HL-60 (cell line): ENCODE measurements at regions not wholly inside any gene's neighbourhood (a gene's known extent, or its start where the extent isn't known, plus 50 kb on each side); places are given as distances from the start of the nearest gene placed in this dataset.

ENCODE experiments used
- DNase-seq, 2 experiments: peaks; one replicate each; pipeline ENCODE4 v3.0.0-alpha.2; 2010 to 2020; ENCODE audit warnings: low read depth in 1 of 2, low spot score in 1 of 2
- H3K27ac ChIP-seq: fragments of 250-450 bp; sonication (Bioruptor Pico); replicated peaks from 2 replicates; pipeline ENCODE4 v1.5.1; 2020; ENCODE audit warnings: mild to moderate bottlenecking, moderate library complexity
- H3K27me3 ChIP-seq: fragments of 250-450 bp; sonication (Bioruptor Pico); 2 replicates; pipeline ENCODE4 v1.5.1; 2021; ENCODE audit warnings: mild to moderate bottlenecking, moderate library complexity; ENCODE audit not compliant: insufficient read depth, poor library complexity, severe bottlenecking
- H3K4me3 ChIP-seq: replicated peaks from 2 replicates; pipeline ENCODE4 v1.5.1; 2011; ENCODE audit warnings: mild to moderate bottlenecking, control low read depth, low read length; ENCODE audit not compliant: insufficient read depth
- GABPA ChIP-seq: IDR thresholded peaks from 2 replicates; pipeline ENCODE4 v1.6.1; 2012; ENCODE audit warnings: low read depth
- POLR2AphosphoS5 ChIP-seq: IDR thresholded peaks from 2 replicates; pipeline ENCODE4 v1.6.1; 2012; ENCODE audit warnings: low read depth
- SPI1 ChIP-seq: IDR thresholded peaks from 2 replicates; pipeline ENCODE4 v1.6.1; 2012; ENCODE audit warnings: low read depth, mild to moderate bottlenecking, borderline replicate concordance
- TF ChIP-seq, protein P1 (sequence below): IDR thresholded peaks from 2 replicates; pipeline ENCODE4 v1.6.1; 2012; ENCODE audit warnings: low read depth; ENCODE audit not compliant: insufficient replicate concordance
- TF ChIP-seq, protein P2 (sequence below): IDR thresholded peaks from one replicate; pipeline ENCODE4 v1.5.1; 2011; ENCODE audit warnings: low read length, control low read depth, inconsistent platforms; ENCODE audit not compliant: insufficient read depth

DNA sequence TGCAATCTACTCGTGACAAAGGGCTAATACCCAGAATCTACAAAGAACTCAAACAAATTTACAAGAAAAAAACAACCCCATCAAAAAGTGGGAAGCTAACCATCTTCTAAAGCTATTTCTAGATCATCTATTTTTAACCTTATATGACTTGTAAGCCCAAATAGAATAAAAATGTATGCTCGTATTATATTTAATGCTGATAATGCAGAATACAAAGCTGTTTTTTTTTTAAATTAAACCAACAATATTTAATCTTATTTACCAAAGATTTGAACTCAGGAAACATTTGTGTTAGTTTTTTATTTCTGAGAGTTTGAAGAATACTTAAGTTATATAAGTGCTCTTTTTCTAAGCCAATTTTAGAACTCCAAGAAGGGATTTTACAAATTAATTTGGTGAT lies 652.1 kb downstream of the LRRC70 start:
- Histone ChIP-seq H3K4me3 (no peak overlapping the region), H3K27ac (no peak overlapping the region), H3K27me3 (no peaks in the 10 kb centered on the region)
- no peak for TF ChIP-seq POLR2AphosphoS5
- TF ChIP-seq, protein P1, sequence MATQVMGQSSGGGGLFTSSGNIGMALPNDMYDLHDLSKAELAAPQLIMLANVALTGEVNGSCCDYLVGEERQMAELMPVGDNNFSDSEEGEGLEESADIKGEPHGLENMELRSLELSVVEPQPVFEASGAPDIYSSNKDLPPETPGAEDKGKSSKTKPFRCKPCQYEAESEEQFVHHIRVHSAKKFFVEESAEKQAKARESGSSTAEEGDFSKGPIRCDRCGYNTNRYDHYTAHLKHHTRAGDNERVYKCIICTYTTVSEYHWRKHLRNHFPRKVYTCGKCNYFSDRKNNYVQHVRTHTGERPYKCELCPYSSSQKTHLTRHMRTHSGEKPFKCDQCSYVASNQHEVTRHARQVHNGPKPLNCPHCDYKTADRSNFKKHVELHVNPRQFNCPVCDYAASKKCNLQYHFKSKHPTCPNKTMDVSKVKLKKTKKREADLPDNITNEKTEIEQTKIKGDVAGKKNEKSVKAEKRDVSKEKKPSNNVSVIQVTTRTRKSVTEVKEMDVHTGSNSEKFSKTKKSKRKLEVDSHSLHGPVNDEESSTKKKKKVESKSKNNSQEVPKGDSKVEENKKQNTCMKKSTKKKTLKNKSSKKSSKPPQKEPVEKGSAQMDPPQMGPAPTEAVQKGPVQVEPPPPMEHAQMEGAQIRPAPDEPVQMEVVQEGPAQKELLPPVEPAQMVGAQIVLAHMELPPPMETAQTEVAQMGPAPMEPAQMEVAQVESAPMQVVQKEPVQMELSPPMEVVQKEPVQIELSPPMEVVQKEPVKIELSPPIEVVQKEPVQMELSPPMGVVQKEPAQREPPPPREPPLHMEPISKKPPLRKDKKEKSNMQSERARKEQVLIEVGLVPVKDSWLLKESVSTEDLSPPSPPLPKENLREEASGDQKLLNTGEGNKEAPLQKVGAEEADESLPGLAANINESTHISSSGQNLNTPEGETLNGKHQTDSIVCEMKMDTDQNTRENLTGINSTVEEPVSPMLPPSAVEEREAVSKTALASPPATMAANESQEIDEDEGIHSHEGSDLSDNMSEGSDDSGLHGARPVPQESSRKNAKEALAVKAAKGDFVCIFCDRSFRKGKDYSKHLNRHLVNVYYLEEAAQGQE: no peak
- TF ChIP-seq, protein P2, sequence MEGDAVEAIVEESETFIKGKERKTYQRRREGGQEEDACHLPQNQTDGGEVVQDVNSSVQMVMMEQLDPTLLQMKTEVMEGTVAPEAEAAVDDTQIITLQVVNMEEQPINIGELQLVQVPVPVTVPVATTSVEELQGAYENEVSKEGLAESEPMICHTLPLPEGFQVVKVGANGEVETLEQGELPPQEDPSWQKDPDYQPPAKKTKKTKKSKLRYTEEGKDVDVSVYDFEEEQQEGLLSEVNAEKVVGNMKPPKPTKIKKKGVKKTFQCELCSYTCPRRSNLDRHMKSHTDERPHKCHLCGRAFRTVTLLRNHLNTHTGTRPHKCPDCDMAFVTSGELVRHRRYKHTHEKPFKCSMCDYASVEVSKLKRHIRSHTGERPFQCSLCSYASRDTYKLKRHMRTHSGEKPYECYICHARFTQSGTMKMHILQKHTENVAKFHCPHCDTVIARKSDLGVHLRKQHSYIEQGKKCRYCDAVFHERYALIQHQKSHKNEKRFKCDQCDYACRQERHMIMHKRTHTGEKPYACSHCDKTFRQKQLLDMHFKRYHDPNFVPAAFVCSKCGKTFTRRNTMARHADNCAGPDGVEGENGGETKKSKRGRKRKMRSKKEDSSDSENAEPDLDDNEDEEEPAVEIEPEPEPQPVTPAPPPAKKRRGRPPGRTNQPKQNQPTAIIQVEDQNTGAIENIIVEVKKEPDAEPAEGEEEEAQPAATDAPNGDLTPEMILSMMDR: no peak
- DNase-seq: no peak

DNA sequence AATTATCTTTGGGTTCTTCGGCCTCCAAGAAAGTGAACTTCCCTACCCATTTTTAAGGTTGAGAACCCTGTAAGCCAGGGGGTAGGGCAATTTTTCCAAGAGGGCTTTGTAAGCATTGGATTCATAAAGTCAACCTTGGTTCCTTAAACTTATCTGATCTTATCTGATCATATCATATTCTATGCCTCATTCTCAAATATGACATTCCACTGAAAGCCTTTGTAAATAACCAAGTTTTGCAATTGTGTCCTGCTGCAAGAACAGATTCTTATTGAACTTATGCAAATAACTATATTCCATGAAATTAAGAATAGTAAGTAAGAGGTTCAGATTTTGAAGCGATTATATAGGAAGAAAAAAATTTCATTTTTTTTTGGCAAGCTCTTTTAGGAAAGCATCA lies 649.5 kb downstream of the LRRC70 start:
- DNase-seq: no peak
- Histone ChIP-seq H3K27me3 (no peaks in the 10 kb centered on the region), H3K27ac (no peak overlapping the region), H3K4me3 (no peak overlapping the region)
- TF ChIP-seq, protein P1: no peak
- TF ChIP-seq SPI1 (no peak), GABPA (no peak), POLR2AphosphoS5 (no peak)

DNA sequence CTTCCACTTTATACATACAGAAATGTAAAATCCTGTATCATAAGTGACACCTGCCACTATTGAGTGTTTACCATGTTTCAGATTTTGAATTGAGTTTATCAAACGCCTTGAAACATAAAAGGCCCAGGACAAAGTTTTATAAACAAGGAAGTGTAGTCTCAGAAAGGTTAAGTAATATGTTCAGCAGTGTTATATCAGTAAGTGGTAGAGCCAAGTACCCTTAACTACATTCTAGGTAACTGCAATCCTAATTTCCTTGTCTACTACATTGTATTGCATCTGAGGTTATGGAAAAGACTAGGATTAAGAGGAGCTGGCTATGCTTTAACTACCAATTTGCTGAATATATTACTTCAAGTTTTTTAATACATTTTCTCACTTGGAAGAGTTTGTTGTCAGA lies 641.6 kb downstream of the LRRC70 start:
- Histone ChIP-seq H3K27ac (no peak overlapping the region), H3K27me3 (no peaks in the 10 kb centered on the region), H3K4me3 (no peak overlapping the region)
- no peak for TF ChIP-seq POLR2AphosphoS5
- TF ChIP-seq SPI1: no peak
- no peak for DNase-seq

DNA sequence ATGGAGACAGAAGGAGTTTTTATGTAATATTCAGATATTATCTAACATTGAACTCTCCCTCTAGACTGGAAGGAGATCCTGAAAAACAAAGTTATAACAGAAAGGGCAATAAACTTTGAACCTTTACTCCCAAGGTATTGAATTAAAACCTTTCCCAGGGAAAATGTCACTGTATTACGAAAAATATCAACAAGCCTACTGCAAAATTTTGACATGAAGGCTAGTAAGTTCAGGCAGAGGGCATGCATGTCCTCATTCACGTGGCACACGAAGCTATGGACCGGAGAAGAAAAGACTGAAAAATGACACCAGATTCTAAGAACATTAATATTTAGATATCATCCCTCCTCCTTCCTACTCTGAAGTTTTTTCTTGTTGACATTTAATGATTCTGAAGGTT lies 638.8 kb downstream of the LRRC70 start:
- Histone ChIP-seq H3K27ac (no peak overlapping the region), H3K27me3 (no peaks in the 10 kb centered on the region), H3K4me3 (no peak overlapping the region)
- TF ChIP-seq SPI1 (no peak), POLR2AphosphoS5 (no peak), GABPA (no peak)
- TF ChIP-seq, protein P2: no peak
- TF ChIP-seq, protein P1: no peak
- DNase-seq: no peak
